ENCODE measurements at regions not wholly inside any gene's neighbourhood (a gene's known extent, or its start where the extent isn't known, plus 50 kb on each side); places are given as distances from the start of the nearest gene placed in this dataset.

DNA sequence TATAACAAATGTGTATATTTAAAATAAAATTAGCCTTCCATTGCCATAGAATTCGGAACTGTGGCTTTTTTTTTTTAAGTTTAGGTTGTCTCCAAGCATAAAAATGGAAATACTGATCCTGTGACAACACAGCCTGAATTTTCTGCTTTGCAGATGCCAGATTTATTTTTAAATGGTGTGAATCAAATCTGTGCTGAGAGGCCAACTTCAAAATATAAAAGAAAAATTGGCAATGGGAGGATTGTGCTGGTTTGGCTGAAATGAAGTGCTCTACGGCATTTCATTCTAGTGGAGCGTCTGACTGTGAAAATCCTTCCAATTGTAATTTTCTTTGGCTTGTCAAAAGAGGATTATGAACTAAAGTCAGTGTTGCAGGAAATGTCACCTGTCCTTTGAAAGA lies 580.3 kb upstream of the ZFP42 start:
- no peak for TF ChIP-seq CTCF (IDR thresholded peaks at IDR 0.05)
- TF ChIP-seq EZH2 (IDR thresholded peaks at IDR 0.05), result no peak
- TF ChIP-seq EZH2phosphoT487 (IDR thresholded peaks at IDR 0.05), result no peak

Data from neural progenitor cell (in vitro differentiated cells).